ENCODE measurements at regions not wholly inside any gene's neighbourhood (a gene's known extent, or its start where the extent isn't known, plus 50 kb on each side); places are given as distances from the start of the nearest gene placed in this dataset.

DNA sequence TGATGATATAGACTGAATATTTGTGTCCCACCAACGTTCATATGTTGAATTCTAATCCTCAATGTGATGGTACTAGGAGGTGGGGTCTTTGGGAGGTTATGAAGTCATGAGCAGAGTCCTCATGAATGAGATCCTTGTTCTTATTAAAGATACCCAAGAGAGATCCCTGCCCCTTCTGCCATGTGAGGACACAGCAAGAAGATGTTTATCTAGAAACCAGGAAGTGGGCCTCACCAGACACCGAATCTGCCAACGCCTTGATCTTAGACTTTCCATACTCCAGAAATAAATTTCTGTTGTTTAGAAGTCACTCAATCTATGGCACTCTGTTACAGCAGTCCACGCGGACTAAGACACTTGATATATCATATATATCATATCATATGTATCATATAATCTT is 67.7 kb upstream of the GCM1 start:
- Histone ChIP-seq H3K36me3 (no peaks in the 10 kb centered on the region), H3K27me3 (no peaks in the 10 kb centered on the region), H3K4me2 (peak overlapping the region; percentile 8), H3K27ac (peak overlapping the region; percentile 20; the same call in 1 of the 2 replicates), H3K9ac (no peak overlapping the region), H3K4me3 (no peak overlapping the region), H3K9me3 (peaks cover 18% of the 10 kb centered on the region), H3K4me1 (peaks cover 8% of the 10 kb centered on the region), H4K20me1 (no peaks in the 10 kb centered on the region)
- no peak for TF ChIP-seq Cebpa-rat (IDR thresholded peaks at IDR 0.05)

DNA sequence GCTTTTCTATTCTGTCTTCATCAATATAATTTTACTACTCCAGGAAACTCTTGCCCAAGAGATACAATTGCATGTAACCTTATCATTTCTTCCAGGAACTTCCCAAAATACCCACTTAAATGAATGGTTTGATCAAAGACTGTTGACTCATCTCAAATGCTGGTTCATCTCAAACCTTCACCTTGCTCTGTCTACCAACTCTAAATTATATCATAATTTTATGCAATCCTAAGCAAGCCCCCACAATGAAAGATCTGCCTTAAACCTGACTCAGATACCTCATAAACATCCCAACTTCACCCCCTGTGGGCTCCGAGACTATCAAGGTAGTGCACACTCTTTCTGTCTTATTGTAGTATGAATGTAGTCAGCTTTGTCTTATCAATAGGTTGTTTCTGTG is 65.5 kb upstream of the GCM1 start:
- no peak overlapping the region for H3K9ac ChIP-seq
- H3K4me2 ChIP-seq: no peak overlapping the region
- H3K9me3 ChIP-seq: peaks cover 18% of the 10 kb centered on the region
- H3K4me3 ChIP-seq: no peak overlapping the region
- H3K27ac ChIP-seq: no peak overlapping the region
- H3K36me3 ChIP-seq: no peaks in the 10 kb centered on the region
- H4K20me1 ChIP-seq: no peaks in the 10 kb centered on the region
- peaks cover 8% of the 10 kb centered on the region for H3K4me1 ChIP-seq
- no peaks in the 10 kb centered on the region for H3K27me3 ChIP-seq
- no peak for TF ChIP-seq Cebpa-rat (IDR thresholded peaks at IDR 0.05)

DNA sequence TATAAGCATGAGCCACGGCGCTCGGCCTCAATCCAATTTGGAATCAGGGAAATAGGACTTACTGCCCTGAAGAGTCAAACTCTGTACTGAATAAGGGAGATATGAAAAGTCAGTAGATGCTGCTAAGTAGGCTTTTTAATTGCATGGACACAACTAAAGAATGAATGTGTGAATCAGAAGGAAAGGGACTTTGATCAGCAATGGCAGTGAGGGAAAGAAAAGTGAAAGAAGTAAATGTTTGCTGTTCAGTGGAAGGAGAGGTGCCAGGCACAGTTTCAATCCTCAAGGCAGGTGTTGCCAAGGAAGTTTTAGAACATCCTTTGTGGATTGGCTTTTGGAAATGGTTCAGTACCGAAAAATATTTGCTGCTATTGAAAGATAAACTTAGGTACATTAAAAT is 62.2 kb upstream of the GCM1 start:
- Histone ChIP-seq H3K4me3 (no peak overlapping the region), H3K9me3 (peaks cover 13% of the 10 kb centered on the region), H3K27ac (no peak overlapping the region), H3K36me3 (no peaks in the 10 kb centered on the region), H4K20me1 (no peaks in the 10 kb centered on the region), H3K27me3 (no peaks in the 10 kb centered on the region), H3K4me2 (no peak overlapping the region), H3K4me1 (no peaks in the 10 kb centered on the region), H3K9ac (no peak overlapping the region)
- no peak for TF ChIP-seq Cebpa-rat (IDR thresholded peaks at IDR 0.05)

DNA sequence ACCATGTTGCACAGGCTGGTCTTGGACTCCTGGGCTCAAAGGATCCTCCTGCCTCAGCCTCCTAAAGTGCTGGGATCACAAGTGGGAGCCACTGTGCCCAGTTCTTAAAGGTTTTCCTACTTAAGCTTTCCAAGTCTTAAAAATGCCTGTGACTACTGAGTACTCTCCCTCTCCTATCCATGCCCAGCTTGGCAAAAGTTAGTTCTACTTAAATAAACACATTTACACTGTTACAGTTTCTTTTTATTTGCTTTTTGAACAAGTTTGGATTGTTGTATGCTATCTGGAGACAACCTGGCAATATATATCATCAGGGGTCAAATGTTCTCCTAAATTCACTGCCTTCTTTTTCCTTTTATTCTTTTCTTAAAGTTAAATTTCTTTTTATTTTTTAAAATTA is 61.0 kb upstream of the GCM1 start:
- no peak for TF ChIP-seq Cebpa-rat (IDR thresholded peaks at IDR 0.05)
- Histone ChIP-seq H3K9ac (no peak overlapping the region), H3K9me3 (peaks cover 13% of the 10 kb centered on the region), H3K4me2 (no peak overlapping the region), H3K4me3 (no peak overlapping the region), H3K27me3 (no peaks in the 10 kb centered on the region), H3K4me1 (no peaks in the 10 kb centered on the region), H3K27ac (no peak overlapping the region), H3K36me3 (no peaks in the 10 kb centered on the region), H4K20me1 (no peaks in the 10 kb centered on the region)

DNA sequence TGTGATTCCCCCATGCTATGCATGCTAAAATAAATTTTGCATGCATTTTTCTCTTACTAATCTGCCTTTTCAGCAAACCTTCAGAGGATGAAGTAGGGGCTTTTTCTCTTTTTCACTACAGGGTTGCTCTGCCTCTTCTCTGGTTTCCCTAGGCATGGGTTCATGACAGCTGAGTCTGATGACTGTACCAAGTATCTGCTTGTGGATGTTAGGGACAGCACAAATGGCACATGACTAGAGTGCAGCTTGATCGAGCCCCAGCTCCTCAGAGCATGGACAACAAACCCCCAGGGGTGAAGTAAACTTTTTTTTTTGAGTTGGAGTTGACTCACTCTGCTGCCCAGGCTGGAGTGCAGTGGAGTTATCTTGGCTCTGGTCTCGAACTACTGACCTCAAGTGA is 57.1 kb upstream of the GCM1 start:
- Histone ChIP-seq H3K4me3 (no peak overlapping the region), H3K27ac (no peak overlapping the region), H3K36me3 (no peaks in the 10 kb centered on the region), H4K20me1 (no peaks in the 10 kb centered on the region), H3K4me1 (peaks cover 8% of the 10 kb centered on the region; the same call in 1 of the 2 replicates), H3K9ac (no peak overlapping the region), H3K9me3 (no peaks in the 10 kb centered on the region), H3K27me3 (no peaks in the 10 kb centered on the region), H3K4me2 (no peak overlapping the region)
- TF ChIP-seq Cebpa-rat (IDR thresholded peaks at IDR 0.05): no peak

DNA sequence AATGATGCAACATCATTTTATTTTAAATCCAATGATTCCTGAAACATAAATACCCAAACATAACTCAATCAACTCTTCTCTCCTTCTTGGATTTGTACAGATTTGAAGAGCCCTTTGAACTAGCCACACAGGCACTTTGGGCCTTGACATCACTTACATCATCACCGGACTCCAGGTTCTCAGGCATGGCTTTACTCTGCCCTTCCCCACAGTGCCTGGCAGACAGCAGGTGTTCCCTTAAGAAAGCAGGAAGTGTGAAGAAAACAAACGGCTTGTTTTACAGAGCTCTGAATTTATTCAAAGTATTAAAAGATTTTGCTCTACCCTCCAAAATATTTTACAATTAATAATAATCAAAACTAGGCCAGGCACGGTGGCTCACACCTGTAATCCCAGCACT is 54.8 kb upstream of the GCM1 start:
- no peak for TF ChIP-seq Cebpa-rat (IDR thresholded peaks at IDR 0.05)
- H3K4me2 ChIP-seq: no peak overlapping the region
- no peaks in the 10 kb centered on the region for H3K9me3 ChIP-seq
- H3K27ac ChIP-seq: no peak overlapping the region
- peaks cover 14% of the 10 kb centered on the region; the same call in 1 of the 2 replicates for H3K4me1 ChIP-seq
- H3K27me3 ChIP-seq: no peaks in the 10 kb centered on the region
- no peaks in the 10 kb centered on the region for H4K20me1 ChIP-seq
- H3K9ac ChIP-seq: no peak overlapping the region
- no peaks in the 10 kb centered on the region for H3K36me3 ChIP-seq
- H3K4me3 ChIP-seq: no peak overlapping the region

DNA sequence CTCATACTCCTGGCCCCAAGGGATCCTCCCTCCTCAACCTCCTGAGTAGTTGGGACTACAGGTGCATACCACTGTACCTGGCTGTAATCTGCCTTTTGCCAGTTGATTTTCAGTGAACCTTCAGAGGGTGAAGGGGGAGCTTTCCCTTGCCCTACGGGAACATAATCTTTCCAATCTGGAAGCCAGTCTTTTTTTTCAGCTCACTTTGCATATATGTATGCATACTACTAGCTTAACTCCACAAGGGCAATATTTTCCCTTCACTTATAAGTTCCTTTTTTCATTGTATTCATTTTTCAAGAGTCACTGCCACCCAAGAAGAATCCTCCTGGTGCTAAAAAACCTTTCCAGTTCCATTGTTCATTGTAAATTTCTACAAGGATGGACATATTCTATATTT is 53.4 kb upstream of the GCM1 start:
- Histone ChIP-seq H4K20me1 (no peaks in the 10 kb centered on the region), H3K4me3 (no peak overlapping the region), H3K9ac (no peak overlapping the region), H3K4me1 (peaks cover 14% of the 10 kb centered on the region; the same call in 1 of the 2 replicates), H3K36me3 (no peaks in the 10 kb centered on the region), H3K27ac (no peak overlapping the region), H3K4me2 (no peak overlapping the region), H3K9me3 (no peaks in the 10 kb centered on the region), H3K27me3 (no peaks in the 10 kb centered on the region)
- TF ChIP-seq Cebpa-rat (IDR thresholded peaks at IDR 0.05): no peak

DNA sequence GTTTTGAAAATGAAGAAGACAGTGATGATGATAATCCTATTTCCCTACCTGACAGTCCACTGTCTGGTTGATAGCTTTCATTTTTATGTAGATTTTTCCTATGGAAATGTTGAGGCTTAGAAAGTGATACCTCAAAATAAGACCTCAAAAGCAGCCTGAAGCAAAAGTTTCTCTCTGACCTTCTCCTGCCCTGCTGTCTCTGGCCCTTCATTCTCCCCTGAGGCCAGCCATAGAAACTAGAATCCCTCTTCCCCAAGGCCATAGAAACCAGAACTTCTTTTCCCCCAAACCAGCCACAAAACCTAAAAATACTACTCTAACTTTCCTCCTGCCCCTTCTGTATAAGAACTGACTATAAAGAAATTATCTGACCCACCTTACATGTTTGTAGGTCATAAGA is 52.6 kb upstream of the GCM1 start:
- no peaks in the 10 kb centered on the region for H3K27me3 ChIP-seq
- no peak for TF ChIP-seq Cebpa-rat (IDR thresholded peaks at IDR 0.05)
- no peaks in the 10 kb centered on the region for H3K9me3 ChIP-seq
- H3K4me2 ChIP-seq: no peak overlapping the region
- no peaks in the 10 kb centered on the region for H4K20me1 ChIP-seq
- no peak overlapping the region for H3K27ac ChIP-seq
- no peak overlapping the region for H3K4me3 ChIP-seq
- H3K4me1 ChIP-seq: peaks cover 14% of the 10 kb centered on the region; the same call in 1 of the 2 replicates
- no peaks in the 10 kb centered on the region for H3K36me3 ChIP-seq
- H3K9ac ChIP-seq: no peak overlapping the region

DNA sequence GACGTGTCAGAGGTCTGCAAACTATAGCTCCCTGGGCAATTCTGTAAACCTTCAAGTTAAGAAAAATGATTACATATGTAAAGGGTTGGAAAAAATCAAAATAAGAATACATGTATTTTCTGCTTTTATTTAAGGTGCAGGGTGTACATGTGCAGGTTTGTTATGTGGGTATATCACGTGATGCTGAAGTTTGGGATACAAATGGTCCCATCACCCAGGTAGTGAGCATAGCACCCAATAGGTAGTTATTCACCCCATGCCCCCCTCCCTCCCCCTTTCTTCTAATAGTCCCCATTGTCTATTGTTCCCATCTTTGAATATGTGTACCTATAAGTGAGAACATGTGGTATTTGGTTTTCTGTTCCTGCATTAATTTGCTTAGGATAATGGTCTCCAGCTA is 51.1 kb upstream of the GCM1 start:
- Histone ChIP-seq H3K27ac (no peak overlapping the region), H3K9me3 (no peaks in the 10 kb centered on the region), H3K4me1 (peaks cover 14% of the 10 kb centered on the region; the same call in 1 of the 2 replicates), H3K9ac (no peak overlapping the region), H3K4me3 (no peak overlapping the region), H3K36me3 (no peaks in the 10 kb centered on the region), H3K4me2 (0 out of 2 replicates have a peak overlapping the region, but pooled peaks have one; percentile 26), H3K27me3 (no peaks in the 10 kb centered on the region), H4K20me1 (no peaks in the 10 kb centered on the region)
- TF ChIP-seq Cebpa-rat (IDR thresholded peaks at IDR 0.05): no peak

DNA sequence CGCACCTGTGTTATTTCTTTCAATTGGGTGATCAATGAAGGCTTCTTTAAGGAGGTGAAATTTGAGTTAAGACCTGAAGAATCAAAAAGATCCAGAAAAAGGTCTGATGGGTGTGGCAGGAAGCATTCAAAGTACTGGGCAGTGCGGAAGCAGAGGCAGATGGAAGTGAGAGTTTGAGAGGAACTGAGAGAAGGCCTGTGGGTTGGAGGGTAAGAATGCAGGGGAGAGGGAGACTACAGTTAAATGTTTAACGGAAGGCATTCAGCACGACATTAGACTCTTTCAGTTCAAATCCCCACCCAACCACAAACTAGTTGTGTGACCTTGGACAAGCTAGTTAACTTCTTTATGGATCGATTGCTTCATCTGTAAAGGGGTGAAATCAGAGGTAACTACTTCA is 50.5 kb upstream of the GCM1 start:
- no peak overlapping the region for H3K9ac ChIP-seq
- no peaks in the 10 kb centered on the region for H4K20me1 ChIP-seq
- H3K36me3 ChIP-seq: no peaks in the 10 kb centered on the region
- H3K27me3 ChIP-seq: no peaks in the 10 kb centered on the region
- peak overlapping the region; percentile 26; the same call in 1 of the 2 replicates for H3K4me2 ChIP-seq
- TF ChIP-seq Cebpa-rat (IDR thresholded peaks at IDR 0.05): no peak
- H3K9me3 ChIP-seq: no peaks in the 10 kb centered on the region
- H3K4me1 ChIP-seq: peaks cover 14% of the 10 kb centered on the region; the same call in 1 of the 2 replicates
- H3K27ac ChIP-seq: no peak overlapping the region
- no peak overlapping the region for H3K4me3 ChIP-seq

Measured in BLaER1 (cell line).